GM12874 (cell line): ENCODE measurements at regions not wholly inside any gene's neighbourhood (a gene's known extent, or its start where the extent isn't known, plus 50 kb on each side); places are given as distances from the start of the nearest gene placed in this dataset.

Source experiments
- TF ChIP-seq, protein P1 (sequence below): IDR thresholded peaks from 2 replicates; pipeline ENCODE4 v1.5.1; 2011; ENCODE audit warnings: low read depth, mild to moderate bottlenecking, control low read depth, low read length, moderate library complexity; ENCODE audit not compliant: insufficient read depth

DNA sequence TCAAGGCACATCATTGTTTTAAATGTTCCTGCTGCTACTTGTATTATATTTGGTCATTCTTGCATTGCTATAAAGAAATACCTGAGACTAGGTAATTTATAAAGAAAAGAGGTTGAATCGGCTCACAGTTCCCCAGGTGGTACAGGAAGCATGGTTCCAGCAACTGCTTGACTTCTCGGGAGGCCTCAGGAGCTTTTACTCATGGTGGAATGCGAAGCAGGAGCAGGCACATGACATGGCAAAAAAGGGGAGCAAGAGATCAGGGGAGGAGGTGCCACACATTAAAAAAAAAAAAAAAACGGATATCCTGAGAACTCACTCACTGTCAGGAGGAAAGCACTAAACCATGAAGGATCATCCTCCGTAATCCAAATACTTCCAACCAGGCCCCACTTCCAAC is 286.9 kb upstream of the PLSCR5 start:
- TF ChIP-seq, protein P1, sequence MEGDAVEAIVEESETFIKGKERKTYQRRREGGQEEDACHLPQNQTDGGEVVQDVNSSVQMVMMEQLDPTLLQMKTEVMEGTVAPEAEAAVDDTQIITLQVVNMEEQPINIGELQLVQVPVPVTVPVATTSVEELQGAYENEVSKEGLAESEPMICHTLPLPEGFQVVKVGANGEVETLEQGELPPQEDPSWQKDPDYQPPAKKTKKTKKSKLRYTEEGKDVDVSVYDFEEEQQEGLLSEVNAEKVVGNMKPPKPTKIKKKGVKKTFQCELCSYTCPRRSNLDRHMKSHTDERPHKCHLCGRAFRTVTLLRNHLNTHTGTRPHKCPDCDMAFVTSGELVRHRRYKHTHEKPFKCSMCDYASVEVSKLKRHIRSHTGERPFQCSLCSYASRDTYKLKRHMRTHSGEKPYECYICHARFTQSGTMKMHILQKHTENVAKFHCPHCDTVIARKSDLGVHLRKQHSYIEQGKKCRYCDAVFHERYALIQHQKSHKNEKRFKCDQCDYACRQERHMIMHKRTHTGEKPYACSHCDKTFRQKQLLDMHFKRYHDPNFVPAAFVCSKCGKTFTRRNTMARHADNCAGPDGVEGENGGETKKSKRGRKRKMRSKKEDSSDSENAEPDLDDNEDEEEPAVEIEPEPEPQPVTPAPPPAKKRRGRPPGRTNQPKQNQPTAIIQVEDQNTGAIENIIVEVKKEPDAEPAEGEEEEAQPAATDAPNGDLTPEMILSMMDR = no peak

DNA sequence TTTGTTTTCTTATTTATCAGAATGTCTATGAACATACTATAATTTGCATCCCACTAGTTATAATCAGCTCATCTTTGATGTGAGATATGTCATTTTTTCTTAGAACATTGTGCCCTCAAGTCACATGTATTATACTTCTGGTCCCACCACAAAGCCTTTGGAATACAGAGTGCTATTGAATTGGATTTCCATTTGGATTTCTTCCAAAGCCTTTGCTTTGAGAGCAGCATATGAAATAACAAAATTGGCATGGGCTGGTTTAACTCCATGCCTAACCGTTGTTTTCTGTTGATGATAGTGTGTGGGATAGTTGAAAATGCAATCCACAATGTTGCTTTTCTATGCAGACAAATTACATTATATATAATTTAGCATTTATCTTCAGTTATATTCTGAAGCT is 284.5 kb upstream of the PLSCR5 start:
- TF ChIP-seq, protein P1 = no peak

DNA sequence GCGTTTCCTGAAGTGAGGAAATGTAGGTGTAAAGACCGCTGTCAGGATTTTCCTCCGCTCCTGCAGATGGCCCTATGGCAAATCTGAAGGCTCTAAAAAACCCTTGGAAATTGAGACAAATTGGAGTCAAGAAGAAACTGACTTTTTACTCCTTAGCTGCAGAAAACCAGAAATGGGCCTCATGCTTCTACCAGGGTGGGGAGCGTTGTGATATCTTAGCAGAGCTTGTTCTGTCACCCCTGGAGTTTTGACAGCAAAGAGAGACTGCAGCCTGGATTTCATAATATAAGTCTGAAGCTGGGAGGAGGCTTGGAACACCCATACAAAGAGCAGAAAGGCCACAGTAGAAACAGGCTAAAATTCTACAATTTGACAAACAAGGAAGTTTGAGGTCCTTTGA is 283.0 kb upstream of the PLSCR5 start:
- TF ChIP-seq, protein P1 = no peak

DNA sequence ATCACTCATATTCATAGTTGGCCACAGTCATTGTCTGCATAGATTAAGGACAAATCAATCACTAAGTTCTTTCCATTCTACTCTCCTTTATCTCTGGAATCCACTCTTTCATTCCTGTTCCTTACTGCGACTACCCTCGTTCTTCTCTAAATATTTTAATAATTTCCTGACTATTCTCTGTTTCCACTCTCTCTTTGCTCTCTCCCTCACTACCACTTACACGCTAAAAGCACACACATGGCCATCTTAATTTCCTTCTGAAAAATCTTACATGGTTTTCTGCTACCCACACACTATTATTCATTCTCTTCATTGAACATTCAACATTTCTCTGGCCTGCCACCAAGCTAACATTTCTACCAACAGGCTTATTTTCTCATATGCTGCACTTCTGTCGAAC is 279.6 kb upstream of the PLSCR5 start:
- TF ChIP-seq, protein P1 = no peak

DNA sequence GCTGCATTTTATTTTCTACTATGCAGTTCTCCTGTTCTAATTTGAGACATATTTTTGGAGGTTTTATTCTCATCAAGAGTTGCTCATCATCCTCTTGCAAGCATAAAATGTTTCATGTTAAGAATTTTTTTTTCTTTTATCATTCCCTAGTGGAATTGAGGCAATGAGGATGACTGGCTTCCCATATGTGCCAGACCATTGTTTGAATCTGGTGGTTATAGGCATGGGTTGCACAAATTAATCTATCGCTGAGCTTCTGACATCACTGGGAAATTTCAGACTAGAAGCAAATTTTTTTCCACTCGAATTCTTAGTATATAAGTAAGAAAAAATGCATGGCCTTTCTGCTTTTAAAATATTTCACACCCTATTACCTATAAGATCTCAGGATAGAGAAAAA is 279.1 kb upstream of the PLSCR5 start:
- TF ChIP-seq, protein P1 = no peak

DNA sequence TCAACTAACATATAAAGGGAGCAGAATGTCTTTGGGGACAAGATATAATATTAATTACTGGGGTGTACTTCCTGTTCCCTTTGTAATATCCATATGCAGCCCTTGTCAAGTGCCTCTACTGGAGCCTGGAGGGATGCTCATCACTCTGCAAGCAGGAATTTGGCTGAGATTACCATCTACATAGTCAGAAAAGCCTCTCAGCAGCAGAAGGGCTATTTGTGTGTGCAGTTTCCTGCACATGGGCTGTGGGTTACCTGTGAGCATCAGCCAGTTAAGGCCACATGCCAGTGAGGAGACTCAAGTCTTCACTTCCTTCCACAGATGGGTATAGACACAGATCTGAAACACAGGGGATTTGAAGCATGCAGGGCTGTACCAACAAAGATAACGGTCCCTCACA is 278.1 kb upstream of the PLSCR5 start:
- TF ChIP-seq, protein P1 = no peak

DNA sequence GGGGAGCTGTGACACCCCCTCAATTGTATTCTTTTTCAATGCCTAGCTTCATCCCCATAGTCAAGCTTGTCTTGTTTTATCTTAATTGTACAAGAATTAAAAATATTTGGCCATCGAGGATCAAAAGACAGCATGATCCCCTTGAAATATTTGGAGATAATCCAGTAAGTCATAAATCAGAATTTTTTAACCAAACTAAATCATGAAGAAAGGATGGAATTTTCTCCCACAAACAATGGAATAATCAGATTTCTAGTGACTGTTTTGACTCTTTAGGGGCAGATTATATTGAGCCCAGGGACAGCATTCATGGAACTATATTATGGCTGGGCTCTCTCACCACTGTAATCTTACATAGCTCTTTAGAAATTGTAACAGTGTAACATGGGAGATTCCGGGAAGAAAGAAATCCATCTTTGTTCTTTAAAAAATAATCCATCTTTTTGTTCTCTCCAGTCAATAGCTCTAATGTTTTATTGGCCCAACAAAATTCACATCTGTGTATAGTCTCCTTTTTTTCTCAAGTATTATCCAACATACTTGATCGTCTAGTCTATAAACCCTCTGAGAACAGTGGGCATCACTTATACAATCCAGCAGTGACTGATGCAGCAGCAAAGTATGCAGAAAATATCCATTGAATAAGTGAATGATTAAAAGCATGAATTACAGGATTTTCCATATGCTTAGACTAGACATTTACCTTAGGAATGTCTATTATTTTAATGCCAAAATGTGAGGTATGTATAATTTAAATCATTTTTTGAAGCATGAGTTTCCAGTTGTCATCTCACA is 277.0 kb upstream of the PLSCR5 start:
- TF ChIP-seq, protein P1 = no peak

DNA sequence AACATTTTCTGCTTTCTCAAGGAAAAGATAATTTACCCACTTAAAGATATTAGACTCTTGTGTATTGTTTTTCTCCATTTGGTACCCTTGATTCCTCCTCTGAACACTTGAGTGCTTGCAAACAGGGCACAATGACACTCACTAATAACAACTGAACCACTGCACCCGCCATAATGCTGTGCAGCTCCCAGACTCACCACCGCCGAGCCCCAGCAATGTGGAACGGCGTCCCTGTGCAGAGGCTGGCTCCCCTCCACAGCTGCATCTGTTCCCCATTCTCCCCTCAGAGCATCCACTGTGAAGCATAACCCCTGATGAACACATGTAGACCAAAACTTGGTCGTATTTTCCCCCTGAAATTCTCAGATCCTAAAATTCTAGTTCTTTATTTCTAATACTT is 276.2 kb upstream of the PLSCR5 start:
- TF ChIP-seq, protein P1 = no peak
